Raji (cell line): ENCODE measurements at regions not wholly inside any gene's neighbourhood (a gene's known extent, or its start where the extent isn't known, plus 50 kb on each side); places are given as distances from the start of the nearest gene placed in this dataset.

Source experiments
- POLR2A ChIP-seq: IDR thresholded peaks from 2 replicates; pipeline ENCODE4 v1.6.1; 2011; ENCODE audit warnings: low read depth, low read length, control low read depth; ENCODE audit not compliant: insufficient read depth

DNA sequence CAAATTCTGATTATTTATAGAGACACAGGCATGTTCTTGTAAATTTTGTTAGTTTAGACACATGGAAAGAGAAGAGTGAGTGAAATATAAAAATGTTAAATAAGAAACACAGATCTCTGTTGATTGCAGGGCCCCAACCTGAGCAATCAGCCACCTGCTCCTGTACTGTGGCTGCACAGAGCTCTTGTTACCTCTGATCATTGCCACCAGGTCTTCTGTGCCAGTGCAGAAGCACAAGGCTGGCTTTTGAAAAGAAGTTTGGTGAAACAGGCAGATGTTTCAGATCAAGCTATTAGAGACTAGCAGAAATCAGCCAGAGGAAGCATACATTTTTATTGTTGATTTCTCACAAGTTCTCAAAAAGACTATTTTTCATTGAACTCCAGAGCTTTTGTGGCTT is 434.1 kb upstream of the OR4E1 start:
- no peak for TF ChIP-seq POLR2A

DNA sequence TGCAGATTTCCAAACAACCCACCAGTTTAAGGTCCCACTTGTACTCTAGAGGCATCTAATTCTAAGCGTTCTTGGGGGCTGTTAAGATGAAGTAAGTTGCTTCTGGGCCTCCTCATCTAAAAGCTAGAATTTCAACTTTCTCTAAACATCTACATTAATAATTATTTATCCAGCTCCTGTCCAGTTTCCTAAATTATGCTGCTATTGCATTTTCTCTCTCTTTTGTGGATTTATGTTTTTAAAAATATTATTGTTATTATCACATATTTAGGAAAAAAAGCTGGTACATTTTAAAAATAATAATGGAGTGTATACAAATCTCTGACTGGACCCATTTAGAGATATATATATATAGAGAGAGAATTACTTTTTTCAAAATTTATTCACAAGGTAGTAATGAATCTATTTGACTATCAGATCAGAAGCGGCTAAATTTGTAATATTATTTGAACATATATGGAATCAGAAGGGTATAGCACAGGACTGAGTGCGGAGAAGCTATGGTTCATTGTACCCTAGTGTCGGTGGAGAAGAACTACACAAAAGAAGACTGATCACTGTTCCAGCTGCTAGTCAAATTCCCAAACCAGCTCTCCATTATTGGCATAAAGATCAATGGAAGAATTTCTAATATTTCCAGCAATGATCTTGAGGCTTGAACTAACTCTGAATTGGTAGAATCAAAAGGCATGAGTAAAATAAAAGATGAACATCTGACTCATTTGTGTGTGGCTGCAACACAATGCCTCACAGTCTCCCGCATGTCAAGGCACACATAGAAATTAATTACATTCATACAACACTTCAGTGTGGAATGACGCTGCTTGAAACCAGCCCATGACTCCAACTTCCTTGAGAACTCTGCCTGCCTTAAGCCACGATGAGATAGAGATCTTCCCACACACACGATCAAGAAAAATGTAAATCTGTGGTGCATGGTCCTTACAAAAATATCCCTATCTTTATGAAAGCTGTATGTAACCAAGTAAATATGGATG is 433.4 kb upstream of the OR4E1 start:
- no peak for TF ChIP-seq POLR2A

DNA sequence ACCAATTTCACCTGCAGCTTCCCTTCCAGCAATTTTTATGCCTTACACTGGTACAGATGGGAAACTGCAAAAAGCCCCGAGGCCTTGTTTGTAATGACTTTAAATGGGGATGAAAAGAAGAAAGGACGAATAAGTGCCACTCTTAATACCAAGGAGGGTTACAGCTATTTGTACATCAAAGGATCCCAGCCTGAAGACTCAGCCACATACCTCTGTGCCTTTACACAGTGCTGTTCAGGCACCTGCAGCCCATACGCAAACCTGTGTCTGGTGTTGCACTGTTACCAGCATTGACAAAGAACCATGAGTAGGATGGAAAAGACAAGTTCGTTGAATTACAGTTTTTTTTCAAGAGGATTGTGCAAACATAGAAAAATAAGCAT is 432.0 kb upstream of the OR4E1 start:
- no peak for TF ChIP-seq POLR2A

DNA sequence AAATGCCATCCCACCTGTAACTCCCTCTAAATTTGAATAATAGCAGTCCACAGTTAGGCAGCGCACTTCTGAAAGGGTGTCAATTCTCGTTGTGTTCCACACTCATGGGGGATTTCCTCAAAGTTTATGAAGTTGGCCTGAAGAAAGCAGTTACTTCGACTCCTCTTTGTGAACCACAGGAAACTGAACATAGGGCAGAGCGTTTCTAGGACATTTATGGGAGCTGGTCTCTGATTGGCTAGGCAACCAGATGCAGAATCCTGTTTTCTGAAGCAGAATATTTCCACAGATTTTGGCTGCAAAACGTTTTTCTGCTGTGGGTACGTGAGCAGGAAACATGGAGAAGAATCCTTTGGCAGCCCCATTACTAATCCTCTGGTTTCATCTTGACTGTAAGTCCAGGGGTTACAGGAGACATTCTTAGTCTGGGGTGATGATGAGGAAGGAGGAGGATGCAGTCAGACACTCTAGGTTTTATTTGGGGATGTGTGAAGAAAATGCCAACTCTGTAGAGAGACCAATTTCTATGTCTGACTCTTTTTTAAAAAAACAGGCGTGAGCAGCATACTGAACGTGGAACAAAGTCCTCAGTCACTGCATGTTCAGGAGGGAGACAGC is 431.5 kb upstream of the OR4E1 start:
- no peak for TF ChIP-seq POLR2A

DNA sequence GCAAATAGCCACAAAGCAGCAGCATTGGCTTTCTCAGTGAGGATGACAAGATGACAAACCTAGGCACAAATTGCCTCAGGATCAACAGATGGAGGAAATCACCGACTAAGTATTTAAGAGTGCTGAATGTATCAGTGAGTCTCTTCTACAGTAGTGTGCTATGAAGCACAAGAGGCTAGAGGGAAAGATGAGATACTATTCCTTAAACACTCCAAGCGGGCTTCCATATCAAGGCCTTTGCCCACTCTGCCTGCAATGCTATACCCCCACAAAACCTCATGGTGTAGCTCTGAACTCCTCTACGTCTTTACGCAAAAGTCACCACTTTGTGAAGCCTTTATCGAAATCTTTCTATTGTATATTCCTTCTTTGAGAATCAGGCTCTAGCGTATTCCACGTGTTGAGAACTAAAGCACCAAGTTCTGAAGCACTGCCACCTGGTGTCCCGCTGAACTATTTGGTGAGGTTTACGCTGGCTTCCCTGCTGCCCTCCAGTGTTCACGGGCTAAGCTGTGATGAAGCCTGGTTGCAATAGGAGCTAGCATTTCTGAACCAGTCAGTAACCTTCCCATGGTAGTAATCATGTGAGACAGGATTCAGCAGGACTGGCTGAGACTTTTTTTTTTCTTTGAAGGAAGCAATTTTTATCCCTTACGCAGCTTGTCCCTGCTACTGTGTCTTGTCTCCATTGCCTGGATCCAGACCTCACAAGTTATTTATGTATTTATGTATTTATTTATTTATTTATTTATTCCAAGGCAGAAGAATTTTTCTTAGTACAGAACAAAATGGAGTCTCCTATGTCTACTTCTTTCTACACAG is 426.5 kb upstream of the OR4E1 start:
- no peak for TF ChIP-seq POLR2A

DNA sequence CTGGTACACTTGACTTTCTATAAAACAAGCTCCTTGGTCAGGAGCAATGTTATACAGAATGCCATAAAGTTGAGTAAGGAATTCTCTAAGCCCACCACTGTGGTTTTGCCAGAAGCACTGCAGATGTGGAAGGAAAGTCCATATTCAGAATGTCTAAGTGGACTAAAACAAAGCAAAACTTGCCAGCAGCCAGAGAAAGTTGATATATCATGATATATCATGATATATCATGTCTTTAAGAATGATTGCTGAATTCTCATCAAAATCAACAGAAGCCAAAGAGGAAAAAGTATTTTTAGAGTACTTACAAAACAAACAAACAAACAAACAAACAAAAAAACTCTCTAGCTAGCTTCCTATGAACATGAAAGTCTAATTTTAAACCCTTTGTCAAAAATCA is 424.8 kb upstream of the OR4E1 start:
- TF ChIP-seq POLR2A = no peak

DNA sequence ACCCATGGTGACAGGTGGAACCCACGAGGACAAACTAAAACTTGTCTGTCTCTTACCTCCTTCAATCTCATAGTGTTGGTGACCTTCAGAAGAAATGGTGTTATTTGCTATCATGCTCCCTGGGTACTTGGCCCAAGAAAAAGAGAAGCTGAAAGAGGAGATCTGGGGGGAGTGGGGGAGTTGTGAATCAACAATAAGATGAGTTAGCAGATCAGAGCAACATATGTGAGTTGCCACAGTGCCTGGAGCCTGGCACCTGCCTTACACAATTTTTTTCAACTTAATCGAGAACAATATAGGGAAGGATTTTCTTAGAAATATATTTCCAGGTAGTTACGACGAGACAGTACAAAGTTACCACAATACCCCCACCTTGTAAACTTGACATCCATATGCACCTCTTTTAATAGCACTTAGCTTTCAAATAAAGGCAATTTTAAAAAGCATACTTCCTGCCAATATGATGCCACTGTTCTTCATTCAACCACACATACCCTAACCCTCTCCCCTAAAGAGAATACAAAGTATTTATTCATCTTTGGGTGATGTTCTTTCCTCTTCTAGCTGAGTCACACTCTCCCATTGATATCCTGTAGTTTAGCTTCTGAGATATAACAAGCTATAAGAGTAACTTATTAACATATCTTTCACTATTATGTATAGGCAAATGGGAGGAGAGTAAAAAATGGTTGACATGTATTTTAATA is 424.1 kb upstream of the OR4E1 start:
- no peak for TF ChIP-seq POLR2A

DNA sequence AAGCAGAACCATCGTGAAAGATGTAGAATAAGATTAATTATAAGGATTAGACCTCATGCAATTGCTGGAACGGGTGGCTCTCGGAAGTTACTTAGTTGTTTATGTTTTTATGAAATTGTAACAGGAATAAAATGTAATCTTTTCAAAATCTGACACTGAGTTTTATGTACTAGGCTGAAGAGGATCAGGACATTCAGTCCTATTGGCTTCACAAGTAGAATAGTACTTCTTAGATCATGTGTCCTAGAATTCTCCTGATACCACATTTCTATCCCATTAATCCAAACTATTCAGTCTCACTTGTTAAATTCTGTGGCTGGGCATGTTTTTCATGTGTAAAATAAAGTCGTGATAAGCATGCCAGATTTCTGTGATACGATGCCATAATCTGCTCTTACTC is 423.5 kb upstream of the OR4E1 start:
- no peak for TF ChIP-seq POLR2A

DNA sequence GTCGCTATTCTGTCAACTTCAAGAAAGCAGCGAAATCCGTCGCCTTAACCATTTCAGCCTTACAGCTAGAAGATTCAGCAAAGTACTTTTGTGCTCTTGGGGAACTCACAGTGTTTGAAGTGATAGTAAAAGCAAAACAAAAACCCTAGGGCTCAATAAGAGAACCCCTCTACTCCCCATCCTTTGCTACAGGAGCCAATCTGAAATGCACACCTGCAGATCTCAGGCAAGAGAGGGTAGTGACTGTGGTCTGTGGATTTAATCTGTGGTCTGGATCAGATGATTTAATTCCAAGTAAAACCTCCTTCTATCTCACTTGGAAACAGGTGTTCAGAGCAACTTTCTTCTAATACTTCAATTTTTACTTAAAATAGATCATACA is 422.9 kb upstream of the OR4E1 start:
- TF ChIP-seq POLR2A = no peak

DNA sequence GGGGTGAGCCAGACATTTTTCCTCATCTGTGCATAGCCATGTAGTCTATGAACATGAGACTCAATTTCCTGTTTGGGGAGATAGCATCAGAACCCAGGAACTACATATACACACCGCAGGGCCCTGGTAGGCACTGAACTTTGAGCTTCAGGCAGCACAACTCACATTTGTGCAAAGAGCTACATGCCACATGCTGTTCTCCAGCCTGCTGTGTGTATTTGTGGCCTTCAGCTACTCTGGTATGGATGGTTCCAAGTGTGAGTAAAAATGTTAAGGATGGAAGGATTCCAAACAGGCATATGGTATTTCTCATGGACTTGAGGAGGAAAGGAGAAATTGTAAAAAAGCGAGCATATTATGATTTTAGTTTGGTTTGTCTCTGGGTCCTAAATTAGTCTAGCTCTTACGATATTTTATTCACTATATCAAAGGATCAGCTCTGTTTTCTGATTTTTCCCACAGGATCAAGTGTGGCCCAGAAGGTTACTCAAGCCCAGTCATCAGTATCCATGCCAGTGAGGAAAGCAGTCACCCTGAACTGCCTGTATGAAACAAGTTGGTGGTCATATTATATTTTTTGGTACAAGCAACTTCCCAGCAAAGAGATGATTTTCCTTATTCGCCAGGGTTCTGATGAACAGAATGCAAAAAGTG is 422.4 kb upstream of the OR4E1 start:
- no peak for TF ChIP-seq POLR2A

DNA sequence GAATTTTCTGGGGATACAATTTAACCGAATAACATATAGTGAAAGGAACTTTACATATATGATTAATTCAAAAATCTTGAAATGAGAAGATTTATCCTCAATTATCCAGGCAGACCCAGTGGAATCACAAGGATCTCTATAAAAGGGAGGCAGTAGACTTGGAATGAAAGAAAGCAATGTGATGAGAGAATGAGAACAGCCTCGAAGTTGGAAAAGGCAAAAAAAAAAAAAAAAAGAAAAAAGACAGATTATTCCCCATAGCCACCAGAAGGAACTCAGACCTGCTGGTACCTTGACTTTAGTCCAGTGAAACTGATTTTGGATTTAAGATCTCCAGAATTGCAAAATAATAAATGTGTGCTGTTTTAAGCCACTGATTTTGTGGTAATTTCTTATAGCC is 416.3 kb upstream of the OR4E1 start:
- TF ChIP-seq POLR2A = no peak

DNA sequence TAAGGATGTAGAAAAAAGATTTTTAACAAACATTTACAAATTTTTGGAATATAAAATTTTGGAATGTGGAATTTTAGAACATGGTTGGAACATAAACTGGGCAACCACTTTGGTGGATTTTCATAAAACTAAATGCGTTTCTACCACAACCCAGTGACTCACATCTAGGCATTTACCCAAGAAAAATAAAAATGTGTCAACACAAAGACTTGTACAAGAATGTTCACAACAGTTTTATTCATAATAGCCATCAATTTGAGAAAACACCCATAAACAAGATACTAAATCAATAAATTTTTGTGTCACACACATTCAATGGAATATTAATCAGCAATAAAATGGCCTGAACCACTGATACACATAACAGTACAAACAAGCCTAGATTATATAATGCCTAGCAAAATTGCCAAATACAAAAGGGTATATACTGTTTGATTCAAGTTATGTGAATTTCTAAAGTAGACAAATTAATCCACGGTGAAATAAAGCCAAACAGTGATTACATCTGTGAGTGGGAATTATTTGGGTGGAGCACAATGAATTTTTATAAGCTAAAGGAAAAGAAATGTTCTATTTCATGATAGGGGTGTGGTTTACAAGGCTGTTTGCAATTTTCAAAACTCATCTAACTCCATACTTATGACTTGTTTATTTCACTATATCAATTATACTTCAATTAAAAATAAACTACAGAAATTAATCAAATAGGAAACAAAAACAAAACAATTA is 415.2 kb upstream of the OR4E1 start:
- no peak for TF ChIP-seq POLR2A

DNA sequence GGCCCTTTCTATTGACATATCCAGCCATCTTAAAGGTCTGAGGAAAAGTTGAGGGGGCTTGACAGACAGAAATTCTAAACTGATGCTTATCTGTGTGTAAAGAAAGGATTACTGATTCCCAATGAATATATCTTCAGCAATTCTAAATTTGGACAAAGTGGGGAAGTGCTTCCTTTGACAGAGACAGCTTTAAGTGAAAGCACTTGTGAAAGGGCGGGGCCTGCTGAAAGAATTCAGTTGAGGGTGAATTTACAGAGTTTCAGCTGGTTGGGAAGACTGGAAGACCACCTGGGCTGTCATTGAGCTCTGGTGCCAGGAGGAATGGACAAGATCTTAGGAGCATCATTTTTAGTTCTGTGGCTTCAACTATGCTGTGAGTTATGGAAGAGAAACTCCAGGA is 412.5 kb upstream of the OR4E1 start:
- TF ChIP-seq POLR2A = no peak
